Neural progenitor cell (in vitro differentiated cells): ENCODE measurements at regions not wholly inside any gene's neighbourhood (a gene's known extent, or its start where the extent isn't known, plus 50 kb on each side); places are given as distances from the start of the nearest gene placed in this dataset.

Experiments
- CTCF ChIP-seq: fragments of 200-600 bp; sonication (generic); IDR thresholded peaks from 2 replicates; pipeline ENCODE4 v1.5.1; 2017; ENCODE audit warnings: antibody characterized with exemption, mild to moderate bottlenecking
- EZH2 ChIP-seq: fragments of 200-600 bp; sonication (generic); IDR thresholded peaks from 2 replicates; pipeline ENCODE4 v1.6.1; 2017; ENCODE audit warnings: antibody characterized with exemption, mild to moderate bottlenecking, moderate library complexity
- EZH2phosphoT487 ChIP-seq: fragments of 200-600 bp; sonication (generic); IDR thresholded peaks from 2 replicates; pipeline ENCODE4 v1.6.1; 2017; ENCODE audit warnings: antibody characterized with exemption

DNA sequence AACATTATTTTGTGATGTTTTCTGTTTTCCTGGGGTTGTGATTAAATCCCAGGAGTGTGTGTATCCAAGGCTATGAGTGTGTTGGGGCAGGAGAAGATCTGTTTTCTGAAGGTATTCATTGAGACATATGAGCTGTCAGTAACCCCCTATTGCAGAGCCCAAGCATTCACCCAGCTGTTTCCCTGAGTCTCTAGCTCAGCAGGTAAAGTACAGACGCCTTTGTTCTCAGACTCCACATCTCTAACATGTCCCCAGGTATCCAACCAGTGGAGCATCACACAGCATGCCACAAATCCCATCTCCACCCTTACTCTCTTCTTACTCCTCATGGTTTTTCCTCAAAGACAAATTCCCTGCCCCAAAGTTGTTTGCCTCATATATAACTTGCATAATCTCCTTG lies 213.6 kb downstream of the PCDH20 start:
- TF ChIP-seq CTCF (no peak), EZH2phosphoT487 (no peak), EZH2 (no peak)
